Liver (tissue), 8 donors: ENCODE measurements at regions not wholly inside any gene's neighbourhood (a gene's known extent, or its start where the extent isn't known, plus 50 kb on each side); places are given as distances from the start of the nearest gene placed in this dataset.

Experiments
- DNase-seq: peaks from one replicate; pipeline ENCODE4 v3.0.0-alpha.2; 2017; ENCODE audit warnings: low spot score
- H3K27ac ChIP-seq, 2 donors: one replicate each; pipeline ENCODE4 v1.7.0; 2013; ENCODE audit warnings: inconsistent platforms in 2 of 2, low read length in 2 of 2, control low read depth in 1 of 2, low read depth in 1 of 2, mild to moderate bottlenecking in 1 of 2
- H3K27me3 ChIP-seq, 4 donors: one replicate each; pipeline versions ENCODE4 v1.6.1 to v1.7.0; 2013; ENCODE audit warnings: low read length in 3 of 4, inconsistent platforms in 1 of 4, mild to moderate bottlenecking in 1 of 4, moderate library complexity in 1 of 4; ENCODE audit not compliant: control insufficient read depth in 4 of 4, insufficient read depth in 4 of 4
- H3K36me3 ChIP-seq, 4 donors: one replicate each; pipeline versions ENCODE4 v1.6.1 to v1.7.0; 2013; ENCODE audit warnings: low read length in 3 of 4, mild to moderate bottlenecking in 3 of 4, low read depth in 1 of 4, moderate library complexity in 1 of 4; ENCODE audit not compliant: control insufficient read depth in 4 of 4, insufficient read depth in 3 of 4
- H3K4me1 ChIP-seq, 4 donors: one replicate each; pipeline versions ENCODE4 v1.6.1 to v1.7.0; 2013; ENCODE audit warnings: low read length in 3 of 4, mild to moderate bottlenecking in 3 of 4, moderate library complexity in 1 of 4; ENCODE audit not compliant: control insufficient read depth in 4 of 4, insufficient read depth in 4 of 4
- H3K4me3 ChIP-seq, 3 donors: one replicate each; pipeline versions ENCODE4 v1.6.1 to v1.7.0; 2013; ENCODE audit warnings: low read length in 3 of 3, control low read depth in 1 of 3, low read depth in 1 of 3, mild to moderate bottlenecking in 1 of 3
- H3K9ac ChIP-seq, 2 donors: one replicate each; pipeline ENCODE4 v1.7.0; 2013; ENCODE audit warnings: low read length in 2 of 2, mild to moderate bottlenecking in 2 of 2, moderate library complexity in 2 of 2, control low read depth in 1 of 2, low read depth in 1 of 2
- H3K9me3 ChIP-seq, 4 donors: one replicate each; pipeline versions ENCODE4 v1.6.1 to v1.7.0; 2013; ENCODE audit warnings: low read length in 3 of 4; ENCODE audit not compliant: control insufficient read depth in 4 of 4
- ATF3 ChIP-seq: IDR thresholded peaks from 2 replicates; pipeline ENCODE4 v1.6.1; 2016; ENCODE audit warnings: antibody characterized with exemption
- EGR1 ChIP-seq, 2 donors: IDR thresholded peaks; 2 replicates each; pipeline ENCODE4 v1.6.1; 2016 to 2018; ENCODE audit warnings: antibody characterized with exemption in 2 of 2, low read depth in 2 of 2
- FOXA1 ChIP-seq: IDR thresholded peaks from 2 replicates; pipeline ENCODE4 v1.6.1; 2016; ENCODE audit warnings: antibody characterized with exemption
- FOXA2 ChIP-seq: IDR thresholded peaks from 2 replicates; pipeline ENCODE4 v1.6.1; 2016; ENCODE audit warnings: antibody characterized with exemption
- HNF4A ChIP-seq, 2 donors: conservative IDR thresholded peaks; 2 replicates each; pipeline ENCODE4 v1.6.1; 2016; ENCODE audit warnings: antibody characterized with exemption in 2 of 2, mild to moderate bottlenecking in 2 of 2
- HNF4G ChIP-seq: IDR thresholded peaks from 2 replicates; pipeline ENCODE4 v1.6.1; 2016; ENCODE audit warnings: antibody characterized with exemption
- JUND ChIP-seq, 2 donors: IDR thresholded peaks; 2 replicates each; pipeline ENCODE4 v1.6.1; 2016; ENCODE audit warnings: antibody characterized with exemption in 2 of 2
- NR2F2 ChIP-seq: IDR thresholded peaks from 2 replicates; pipeline ENCODE4 v1.6.1; 2016; ENCODE audit warnings: antibody characterized with exemption
- RAD21 ChIP-seq, 2 donors: IDR thresholded peaks; 2 replicates each; pipeline ENCODE4 v1.6.1; 2016; ENCODE audit warnings: antibody characterized with exemption in 2 of 2, mild to moderate bottlenecking in 2 of 2
- SP1 ChIP-seq: IDR thresholded peaks from 2 replicates; pipeline ENCODE4 v1.6.1; 2018; ENCODE audit warnings: antibody characterized with exemption, mild to moderate bottlenecking
- TAF1 ChIP-seq: conservative IDR thresholded peaks from 2 replicates; pipeline ENCODE4 v1.6.1; 2016; ENCODE audit warnings: antibody characterized with exemption, mild to moderate bottlenecking
- YY1 ChIP-seq: IDR thresholded peaks from 2 replicates; pipeline ENCODE4 v1.6.1; 2016; ENCODE audit warnings: antibody characterized with exemption, mild to moderate bottlenecking
- ZBTB33 ChIP-seq: IDR thresholded peaks from 2 replicates; pipeline ENCODE4 v1.6.1; 2016; ENCODE audit warnings: antibody characterized with exemption
- WGBS: extraction: QIAGEN DNeasy Blood & Tissue Kit; methylation state at CpG from one replicate; pipeline ENCODE4 v1.1.7; 2013; 5-methylcytosine and 5-hydroxymethylcytosine counted together
- TF ChIP-seq, protein P1 (sequence below): fragments of 150-350 bp; IDR thresholded peaks from 2 replicates; pipeline ENCODE4 v1.5.1; 2017; ENCODE audit warnings: improper control_type of control experiment, low read depth, low read length; ENCODE audit not compliant: missing input control
- TF ChIP-seq, protein P2 (sequence below): IDR thresholded peaks from 2 replicates; pipeline ENCODE4 v1.6.1; 2016; ENCODE audit warnings: antibody characterized with exemption, mild to moderate bottlenecking
- TF ChIP-seq, protein P3 (sequence below): IDR thresholded peaks from 2 replicates; pipeline ENCODE4 v1.6.1; 2016; ENCODE audit warnings: antibody characterized with exemption
- donor health status: healthy.
- donor health status: healthy.
- donor health status: healthy.
- donor health status: healthy.
- donor health status: healthy.

DNA sequence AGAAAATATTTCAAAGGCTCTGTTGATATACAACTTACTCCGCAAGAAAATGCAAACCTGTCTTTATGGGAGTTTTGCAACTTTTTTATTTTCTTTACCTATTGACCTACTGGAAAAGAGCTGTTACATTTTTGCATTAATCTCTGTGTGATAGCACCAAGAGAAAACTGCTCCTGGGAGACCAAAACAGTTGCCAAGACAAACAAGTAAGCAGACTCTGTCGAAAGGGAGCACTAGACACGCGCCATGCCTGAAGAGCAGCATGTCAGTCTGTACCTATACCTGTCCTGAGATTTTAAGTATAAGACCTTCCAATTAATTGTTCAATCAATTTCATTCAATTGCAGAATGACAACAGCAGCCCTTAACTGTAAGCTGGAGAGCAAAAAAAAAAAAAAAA is 56.0 kb upstream of the TECRL start:
- no peaks in the 10 kb centered on the region for H3K27me3 ChIP-seq
- no peak overlapping the region for H3K4me3 ChIP-seq
- H3K36me3 ChIP-seq = no peaks in the 10 kb centered on the region
- H3K9ac ChIP-seq = no peak overlapping the region
- H3K27ac ChIP-seq = no peak overlapping the region
- H3K9me3 ChIP-seq = no peaks in the 10 kb centered on the region
- TF ChIP-seq TAF1 (no peak), JUND (IDR thresholded peaks at IDR 0.05) (no peak), HNF4G (no peak), FOXA1 (no peak)
- TF ChIP-seq, protein P1, sequence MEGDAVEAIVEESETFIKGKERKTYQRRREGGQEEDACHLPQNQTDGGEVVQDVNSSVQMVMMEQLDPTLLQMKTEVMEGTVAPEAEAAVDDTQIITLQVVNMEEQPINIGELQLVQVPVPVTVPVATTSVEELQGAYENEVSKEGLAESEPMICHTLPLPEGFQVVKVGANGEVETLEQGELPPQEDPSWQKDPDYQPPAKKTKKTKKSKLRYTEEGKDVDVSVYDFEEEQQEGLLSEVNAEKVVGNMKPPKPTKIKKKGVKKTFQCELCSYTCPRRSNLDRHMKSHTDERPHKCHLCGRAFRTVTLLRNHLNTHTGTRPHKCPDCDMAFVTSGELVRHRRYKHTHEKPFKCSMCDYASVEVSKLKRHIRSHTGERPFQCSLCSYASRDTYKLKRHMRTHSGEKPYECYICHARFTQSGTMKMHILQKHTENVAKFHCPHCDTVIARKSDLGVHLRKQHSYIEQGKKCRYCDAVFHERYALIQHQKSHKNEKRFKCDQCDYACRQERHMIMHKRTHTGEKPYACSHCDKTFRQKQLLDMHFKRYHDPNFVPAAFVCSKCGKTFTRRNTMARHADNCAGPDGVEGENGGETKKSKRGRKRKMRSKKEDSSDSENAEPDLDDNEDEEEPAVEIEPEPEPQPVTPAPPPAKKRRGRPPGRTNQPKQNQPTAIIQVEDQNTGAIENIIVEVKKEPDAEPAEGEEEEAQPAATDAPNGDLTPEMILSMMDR = no peak
- no peaks in the 10 kb centered on the region for H3K4me1 ChIP-seq
- WGBS = 70% methylated on average over 4 of the region's 4 CpGs
- DNase-seq = no peak

- no peak for TF ChIP-seq HNF4A (conservative IDR thresholded peaks at IDR 0.05)
- no peak for TF ChIP-seq FOXA1
- no peak for TF ChIP-seq SP1
- TF ChIP-seq FOXA2 = no peak
- TF ChIP-seq HNF4G = no peak
- TF ChIP-seq RAD21 (IDR thresholded peaks at IDR 0.05) = no peak
- no peak for TF ChIP-seq EGR1 (IDR thresholded peaks at IDR 0.05; ENCODE audit: low read depth in 2 of 2)
- TF ChIP-seq, protein P2, sequence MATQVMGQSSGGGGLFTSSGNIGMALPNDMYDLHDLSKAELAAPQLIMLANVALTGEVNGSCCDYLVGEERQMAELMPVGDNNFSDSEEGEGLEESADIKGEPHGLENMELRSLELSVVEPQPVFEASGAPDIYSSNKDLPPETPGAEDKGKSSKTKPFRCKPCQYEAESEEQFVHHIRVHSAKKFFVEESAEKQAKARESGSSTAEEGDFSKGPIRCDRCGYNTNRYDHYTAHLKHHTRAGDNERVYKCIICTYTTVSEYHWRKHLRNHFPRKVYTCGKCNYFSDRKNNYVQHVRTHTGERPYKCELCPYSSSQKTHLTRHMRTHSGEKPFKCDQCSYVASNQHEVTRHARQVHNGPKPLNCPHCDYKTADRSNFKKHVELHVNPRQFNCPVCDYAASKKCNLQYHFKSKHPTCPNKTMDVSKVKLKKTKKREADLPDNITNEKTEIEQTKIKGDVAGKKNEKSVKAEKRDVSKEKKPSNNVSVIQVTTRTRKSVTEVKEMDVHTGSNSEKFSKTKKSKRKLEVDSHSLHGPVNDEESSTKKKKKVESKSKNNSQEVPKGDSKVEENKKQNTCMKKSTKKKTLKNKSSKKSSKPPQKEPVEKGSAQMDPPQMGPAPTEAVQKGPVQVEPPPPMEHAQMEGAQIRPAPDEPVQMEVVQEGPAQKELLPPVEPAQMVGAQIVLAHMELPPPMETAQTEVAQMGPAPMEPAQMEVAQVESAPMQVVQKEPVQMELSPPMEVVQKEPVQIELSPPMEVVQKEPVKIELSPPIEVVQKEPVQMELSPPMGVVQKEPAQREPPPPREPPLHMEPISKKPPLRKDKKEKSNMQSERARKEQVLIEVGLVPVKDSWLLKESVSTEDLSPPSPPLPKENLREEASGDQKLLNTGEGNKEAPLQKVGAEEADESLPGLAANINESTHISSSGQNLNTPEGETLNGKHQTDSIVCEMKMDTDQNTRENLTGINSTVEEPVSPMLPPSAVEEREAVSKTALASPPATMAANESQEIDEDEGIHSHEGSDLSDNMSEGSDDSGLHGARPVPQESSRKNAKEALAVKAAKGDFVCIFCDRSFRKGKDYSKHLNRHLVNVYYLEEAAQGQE = no peak
- TF ChIP-seq YY1 = no peak
- TF ChIP-seq ATF3 = no peak
- TF ChIP-seq, protein P3, sequence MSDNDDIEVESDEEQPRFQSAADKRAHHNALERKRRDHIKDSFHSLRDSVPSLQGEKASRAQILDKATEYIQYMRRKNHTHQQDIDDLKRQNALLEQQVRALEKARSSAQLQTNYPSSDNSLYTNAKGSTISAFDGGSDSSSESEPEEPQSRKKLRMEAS = no peak
- TF ChIP-seq, protein P1 = no peak
- no peak for TF ChIP-seq ZBTB33
- no peak for TF ChIP-seq NR2F2
- Histone ChIP-seq H3K4me1 (no peaks in the 10 kb centered on the region), H3K4me3 (no peak overlapping the region), H3K9ac (no peak overlapping the region), H3K27ac (no peak overlapping the region), H3K27me3 (no peaks in the 10 kb centered on the region), H3K9me3 (no peaks in the 10 kb centered on the region), H3K36me3 (no peaks in the 10 kb centered on the region)
- 62% methylated on average over 5 of the region's 5 CpGs for WGBS
- DNase-seq = no peak
Observed at GRCh38 chr4:64464581-64464980, 55.3 kb upstream of the TECRL start.
